Adrenal gland (tissue), 9 donors: ENCODE measurements at regions not wholly inside any gene's neighbourhood (a gene's known extent, or its start where the extent isn't known, plus 50 kb on each side); places are given as distances from the start of the nearest gene placed in this dataset.
A peak's percentile ranks its signal among the peaks of the same experiment; 100 is the strongest.

Experiments used
- DNase-seq, 7 donors: peaks; one replicate each; pipeline ENCODE4 v3.0.0-alpha.2; 2019 to 2020
- H3K27ac ChIP-seq, 5 donors: fragments of 200-600 bp; sonication (generic) in 4 of 5; 1 replicate in 3 of 5; 2 replicates in 2 of 5; pipeline versions ENCODE4 v1.5.1 to v1.8.0; 2016 to 2020; ENCODE audit warnings: mild to moderate bottlenecking in 1 of 5
- H3K27me3 ChIP-seq: fragments of 200-600 bp; 2 replicates; pipeline ENCODE4 v1.8.0; 2021
- H3K36me3 ChIP-seq, 2 donors: fragments of 200-600 bp; replicated peaks in 1 of 2; 1 replicate in 1 of 2; 2 replicates in 1 of 2; pipeline versions ENCODE4 v1.5.1 to v1.8.0; 2018 to 2022
- H3K4me1 ChIP-seq, 2 donors: fragments of 200-600 bp; replicated peaks in 1 of 2; 1 replicate in 1 of 2; 2 replicates in 1 of 2; pipeline versions ENCODE4 v1.5.1 to v1.8.0; 2018 to 2021
- H3K4me3 ChIP-seq, 4 donors: fragments of 200-600 bp; sonication (generic) in 3 of 4; one replicate each; pipeline ENCODE4 v1.5.1; 2016 to 2018
- H3K9me3 ChIP-seq, 3 donors: fragments of 200-600 bp; sonication (generic) in 1 of 3; replicated peaks in 1 of 3; 1 replicate in 2 of 3; 2 replicates in 1 of 3; pipeline versions ENCODE4 v1.5.1 to v1.8.0; 2016 to 2021
- POLR2A ChIP-seq, 2 donors: fragments of 450-650 bp; IDR thresholded peaks; one replicate each; pipeline ENCODE4 v1.6.1; 2017; ENCODE audit warnings: antibody characterized with exemption in 2 of 2, mild to moderate bottlenecking in 2 of 2, moderate library complexity in 1 of 2
- WGBS, 4 donors: extraction: QIAGEN DNeasy Blood & Tissue Kit in 2 of 4; methylation state at CpG; one replicate each; pipeline versions ENCODE4 v1.1.5 to v1.1.7; 2013 to 2017; 5-methylcytosine and 5-hydroxymethylcytosine counted together
- intact Hi-C, 2 donors: fragments of 100-400 bp; cut with DNase I; formaldehyde crosslinking; loops; one replicate each; pipeline versions ENCODE4 v1.14.1 to v1.15.0; 2022 to 2023
- TF ChIP-seq, protein P1 (sequence below), 6 experiments: fragments of 450-650 bp in 4 of 6; fragments of 200-600 bp in 2 of 6; sonication (generic) in 1 of 6; IDR thresholded peaks; 1 replicate in 5 of 6; 2 replicates in 1 of 6; pipeline versions ENCODE4 v1.5.1 to v1.8.0; 2016 to 2021; ENCODE audit warnings: antibody characterized with exemption in 6 of 6, mild to moderate bottlenecking in 2 of 6, moderate library complexity in 1 of 6
- donor health status: healthy with polysubstance abuse.
- donor health status: Bipolar disorder and iron deficiency.
- donor health status: DM: yes; HTN: yes; CAD: no.
- donor health status: DM: no; HTN: no; CAD: no.
- donor health status: DM: no; HTN: no; CAD: no.

GRCh38 chr5:2614571-2614970 lies 136.9 kb downstream of the IRX2 start:
- H3K27ac ChIP-seq: no peak overlapping the region
- DNase-seq: no peak
- no peaks in the 10 kb centered on the region for H3K27me3 ChIP-seq
- H3K4me3 ChIP-seq: no peak overlapping the region
- no peaks in the 10 kb centered on the region for H3K36me3 ChIP-seq
- WGBS, 4 donors: 79 to 94% (median 85%) methylated on average over 11 of the region's 11 CpGs
- no peak for TF ChIP-seq POLR2A (IDR thresholded peaks at IDR 0.05)
- TF ChIP-seq, protein P1, sequence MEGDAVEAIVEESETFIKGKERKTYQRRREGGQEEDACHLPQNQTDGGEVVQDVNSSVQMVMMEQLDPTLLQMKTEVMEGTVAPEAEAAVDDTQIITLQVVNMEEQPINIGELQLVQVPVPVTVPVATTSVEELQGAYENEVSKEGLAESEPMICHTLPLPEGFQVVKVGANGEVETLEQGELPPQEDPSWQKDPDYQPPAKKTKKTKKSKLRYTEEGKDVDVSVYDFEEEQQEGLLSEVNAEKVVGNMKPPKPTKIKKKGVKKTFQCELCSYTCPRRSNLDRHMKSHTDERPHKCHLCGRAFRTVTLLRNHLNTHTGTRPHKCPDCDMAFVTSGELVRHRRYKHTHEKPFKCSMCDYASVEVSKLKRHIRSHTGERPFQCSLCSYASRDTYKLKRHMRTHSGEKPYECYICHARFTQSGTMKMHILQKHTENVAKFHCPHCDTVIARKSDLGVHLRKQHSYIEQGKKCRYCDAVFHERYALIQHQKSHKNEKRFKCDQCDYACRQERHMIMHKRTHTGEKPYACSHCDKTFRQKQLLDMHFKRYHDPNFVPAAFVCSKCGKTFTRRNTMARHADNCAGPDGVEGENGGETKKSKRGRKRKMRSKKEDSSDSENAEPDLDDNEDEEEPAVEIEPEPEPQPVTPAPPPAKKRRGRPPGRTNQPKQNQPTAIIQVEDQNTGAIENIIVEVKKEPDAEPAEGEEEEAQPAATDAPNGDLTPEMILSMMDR (IDR thresholded peaks at IDR 0.05): no peak
- no peaks in the 10 kb centered on the region for H3K4me1 ChIP-seq
- no peaks in the 10 kb centered on the region for H3K9me3 ChIP-seq
- intact Hi-C loops: no loop called here

- no peaks in the 10 kb centered on the region for H3K4me1 ChIP-seq
- H3K36me3 ChIP-seq: no peaks in the 10 kb centered on the region
- H3K27ac ChIP-seq: no peak overlapping the region
- H3K4me3 ChIP-seq: no peak overlapping the region
- TF ChIP-seq, protein P1 (IDR thresholded peaks at IDR 0.05): no peak
- TF ChIP-seq POLR2A (IDR thresholded peaks at IDR 0.05): no peak
- no peaks in the 10 kb centered on the region for H3K27me3 ChIP-seq
- WGBS, 4 donors: 53 to 77% (median 76%) methylated on average over 7 of the region's 7 CpGs
- H3K9me3 ChIP-seq: no peaks in the 10 kb centered on the region
- intact Hi-C loops: no loop called here
- DNase-seq: peak in 1 of 7 donors; percentile 31
Measured at GRCh38 chr5:2611659-2612058, 139.8 kb downstream of the IRX2 start.

DNA sequence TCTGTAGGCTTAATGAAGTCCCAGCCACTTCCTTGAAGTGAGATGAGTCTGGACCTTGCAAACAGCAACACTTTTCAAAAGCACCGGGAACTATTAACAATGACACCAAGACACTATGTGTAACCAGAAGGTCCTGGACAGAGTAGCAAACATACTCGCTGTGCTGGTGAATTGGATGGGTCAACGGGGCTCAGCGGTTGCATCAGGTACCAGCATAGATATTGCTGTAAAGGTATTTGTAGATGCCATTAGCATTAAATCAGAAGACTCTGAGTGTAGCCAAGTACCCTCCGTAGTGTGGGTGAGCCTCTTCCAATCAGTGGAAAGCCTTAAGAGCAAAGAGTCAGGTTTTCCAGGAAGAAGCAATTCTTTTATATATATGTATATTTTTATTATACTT lies 140.5 kb downstream of the IRX2 start:
- Histone ChIP-seq H3K9me3 (no peaks in the 10 kb centered on the region), H3K27me3 (no peaks in the 10 kb centered on the region), H3K4me3 (no peak overlapping the region), H3K36me3 (no peaks in the 10 kb centered on the region), H3K27ac (no peak overlapping the region), H3K4me1 (no peaks in the 10 kb centered on the region)
- peak in 1 of 7 donors; percentile 20 for DNase-seq
- intact Hi-C loops: no loop called here
- TF ChIP-seq, protein P1 (IDR thresholded peaks at IDR 0.05): no peak
- TF ChIP-seq POLR2A (IDR thresholded peaks at IDR 0.05): no peak
- 89 to 100% (median 91%) methylated on average over 5 of the region's 5 CpGs for WGBS, 4 donors

- no peaks in the 10 kb centered on the region for H3K27me3 ChIP-seq
- H3K4me3 ChIP-seq: no peak overlapping the region
- no peaks in the 10 kb centered on the region for H3K9me3 ChIP-seq
- no peak overlapping the region for H3K27ac ChIP-seq
- WGBS, 4 donors: 55 to 75% (median 69%) methylated on average over 6 of the region's 6 CpGs
- no peaks in the 10 kb centered on the region for H3K4me1 ChIP-seq
- no peaks in the 10 kb centered on the region for H3K36me3 ChIP-seq
- no peak for TF ChIP-seq POLR2A (IDR thresholded peaks at IDR 0.05)
- TF ChIP-seq, protein P1 (IDR thresholded peaks at IDR 0.05): no peak
- intact Hi-C loops: no loop called here
- no peak for DNase-seq
Measured at GRCh38 chr5:2608391-2608790, 143.1 kb downstream of the IRX2 start.
